GM06990 (cell line): ENCODE measurements at regions not wholly inside any gene's neighbourhood (a gene's known extent, or its start where the extent isn't known, plus 50 kb on each side); places are given as distances from the start of the nearest gene placed in this dataset.
"Not testable (repeated sequence)": the region's sequence is repeated elsewhere in the genome, so short reads cannot be mapped to it uniquely, and the experiment has no call there.

Experiments used
- DNase-seq: peaks from one replicate; pipeline ENCODE4 v3.0.0-alpha.2; 2011; ENCODE audit not compliant: insufficient read length; ENCODE audit errors: extremely low read depth
- H3K27me3 ChIP-seq: replicated peaks from 2 replicates; pipeline ENCODE4 v1.6.0; 2011; ENCODE audit warnings: low read length; ENCODE audit not compliant: control insufficient read depth, insufficient read depth
- H3K36me3 ChIP-seq: 2 replicates; pipeline ENCODE4 v1.5.1; 2011; ENCODE audit warnings: low read length; ENCODE audit not compliant: control insufficient read depth, insufficient read depth
- H3K4me3 ChIP-seq: replicated peaks from 2 replicates; pipeline ENCODE4 v1.5.1; 2011; ENCODE audit warnings: low read depth, mild to moderate bottlenecking, control low read depth, low read length
- TF ChIP-seq, protein P1 (sequence below): IDR thresholded peaks from 2 replicates; pipeline ENCODE4 v1.5.1; 2011; ENCODE audit warnings: low read length, control low read depth, mild to moderate bottlenecking, inconsistent platforms; ENCODE audit not compliant: insufficient read depth, poor library complexity, severe bottlenecking

DNA sequence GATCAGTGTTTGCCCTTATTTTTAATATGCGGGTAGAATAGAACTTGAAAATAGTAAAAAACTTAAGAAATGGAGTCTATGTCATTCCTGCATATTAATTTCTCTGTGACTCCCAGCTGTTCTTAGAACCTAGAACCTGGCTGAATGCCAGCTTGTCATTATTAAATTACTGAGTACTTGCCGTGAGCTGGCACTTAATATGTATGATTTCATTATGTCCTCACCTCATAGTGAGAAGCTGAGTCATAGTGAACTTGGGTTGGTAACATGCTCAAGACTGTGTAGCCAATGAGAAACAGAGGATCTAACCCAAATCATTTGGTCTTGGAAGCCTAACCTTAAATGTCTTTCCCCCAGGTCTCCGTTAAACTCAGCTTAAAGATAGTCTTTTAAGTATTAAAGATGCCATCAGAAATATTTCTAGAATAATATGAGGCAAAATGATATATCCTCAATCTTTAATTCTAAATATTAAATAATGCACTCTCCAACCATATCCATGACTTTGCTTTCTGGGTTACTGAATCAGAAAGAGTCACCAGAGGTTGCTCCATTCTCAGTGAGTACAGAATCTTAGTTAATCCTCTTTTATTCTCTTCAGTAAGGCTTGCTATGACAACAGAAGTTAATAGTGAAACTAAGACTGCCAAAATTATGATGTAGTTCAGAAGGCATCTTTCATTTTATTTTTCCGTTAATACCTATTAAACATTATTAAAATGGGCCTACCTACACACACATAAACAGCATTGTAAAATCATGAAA is 58.6 kb upstream of the TLL1 start:
- TF ChIP-seq, protein P1, sequence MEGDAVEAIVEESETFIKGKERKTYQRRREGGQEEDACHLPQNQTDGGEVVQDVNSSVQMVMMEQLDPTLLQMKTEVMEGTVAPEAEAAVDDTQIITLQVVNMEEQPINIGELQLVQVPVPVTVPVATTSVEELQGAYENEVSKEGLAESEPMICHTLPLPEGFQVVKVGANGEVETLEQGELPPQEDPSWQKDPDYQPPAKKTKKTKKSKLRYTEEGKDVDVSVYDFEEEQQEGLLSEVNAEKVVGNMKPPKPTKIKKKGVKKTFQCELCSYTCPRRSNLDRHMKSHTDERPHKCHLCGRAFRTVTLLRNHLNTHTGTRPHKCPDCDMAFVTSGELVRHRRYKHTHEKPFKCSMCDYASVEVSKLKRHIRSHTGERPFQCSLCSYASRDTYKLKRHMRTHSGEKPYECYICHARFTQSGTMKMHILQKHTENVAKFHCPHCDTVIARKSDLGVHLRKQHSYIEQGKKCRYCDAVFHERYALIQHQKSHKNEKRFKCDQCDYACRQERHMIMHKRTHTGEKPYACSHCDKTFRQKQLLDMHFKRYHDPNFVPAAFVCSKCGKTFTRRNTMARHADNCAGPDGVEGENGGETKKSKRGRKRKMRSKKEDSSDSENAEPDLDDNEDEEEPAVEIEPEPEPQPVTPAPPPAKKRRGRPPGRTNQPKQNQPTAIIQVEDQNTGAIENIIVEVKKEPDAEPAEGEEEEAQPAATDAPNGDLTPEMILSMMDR, result no peak
- Histone ChIP-seq H3K27me3 (no peaks in the 10 kb centered on the region), H3K36me3 (no peaks in the 10 kb centered on the region), H3K4me3 (no peak overlapping the region)
- no peak for DNase-seq

DNA sequence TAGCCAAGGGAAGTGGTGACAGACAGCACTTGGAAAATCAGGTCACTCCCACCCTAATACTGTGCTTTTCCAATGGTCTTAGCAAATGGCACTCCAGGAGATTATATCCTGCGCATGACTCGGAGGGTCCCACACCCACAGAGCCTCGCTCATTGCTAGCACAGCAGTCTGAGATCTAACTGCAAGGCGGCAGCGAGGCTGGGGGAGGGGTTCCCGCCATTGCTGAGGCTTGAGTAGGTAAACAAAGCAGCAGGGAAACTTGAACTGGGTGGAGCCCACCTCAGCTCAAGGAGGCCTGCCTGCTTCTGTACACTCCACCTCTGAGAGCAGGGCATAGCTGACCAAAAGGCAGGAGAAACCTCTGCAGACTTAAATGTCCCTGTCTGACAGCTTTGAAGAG is 53.9 kb upstream of the TLL1 start:
- H3K4me3 ChIP-seq, DNase-seq, H3K36me3 ChIP-seq, H3K27me3 ChIP-seq: not testable (repeated sequence)
